ENCODE measurements at regions not wholly inside any gene's neighbourhood (a gene's known extent, or its start where the extent isn't known, plus 50 kb on each side); places are given as distances from the start of the nearest gene placed in this dataset.

- no peaks in the 10 kb centered on the region for H3K27me3 ChIP-seq (ENCODE audit: insufficient read depth, low read depth)
- no peaks in the 10 kb centered on the region for H3K4me1 ChIP-seq (replicated peaks; ENCODE audit: insufficient read depth)
- no peak overlapping the region for H3K4me3 ChIP-seq
- no peak for DNase-seq
- H3K4me2 ChIP-seq = no peak overlapping the region
- no peak overlapping the region for H2AFZ ChIP-seq
- H3K9me2 ChIP-seq (ENCODE audit: insufficient read depth) = no peaks in the 10 kb centered on the region; the same call in 1 of the 2 replicates
- no peaks in the 10 kb centered on the region for H3K79me2 ChIP-seq (ENCODE audit: low read depth)
- H3K9me3 ChIP-seq (ENCODE audit: insufficient read depth, low read depth) = no peaks in the 10 kb centered on the region
- H3K36me3 ChIP-seq (ENCODE audit: low read depth) = no peaks in the 10 kb centered on the region
- H4K20me1 ChIP-seq (ENCODE audit: insufficient read depth) = no peaks in the 10 kb centered on the region
- TF ChIP-seq EZH2 (IDR thresholded peaks at IDR 0.05; ENCODE audit: low read depth) (no peak), CTCF (conservative IDR thresholded peaks at IDR 0.05) (peak; percentile 41; the same call in 1 of the 2 replicates)
- POLR2A ChIA-PET (ENCODE audit: unreplicated experiment) = no interaction called here
- no TSS peak for BruUV-seq (replicated peaks)
- CTCF ChIA-PET = no interaction called here
- no peak overlapping the region for H3K27ac ChIP-seq
- no peaks in the 10 kb centered on the region for H3F3A ChIP-seq (ENCODE audit: insufficient read depth, low read depth)
- intact Hi-C loops (cut with micrococcal nuclease; ENCODE audit: unreplicated experiment) = no loop called here
These were observed 554.2 kb downstream of the JRKL start for GRCh38 chr11:96943970-96944369.

- Histone ChIP-seq H3K79me2 (ENCODE audit: low read depth) (no peaks in the 10 kb centered on the region), H3K4me3 (no peak overlapping the region), H3K4me2 (no peak overlapping the region), H4K20me1 (ENCODE audit: insufficient read depth) (no peaks in the 10 kb centered on the region), H2AFZ (no peak overlapping the region), H3F3A (ENCODE audit: insufficient read depth, low read depth) (no peaks in the 10 kb centered on the region), H3K27ac (no peak overlapping the region), H3K36me3 (ENCODE audit: low read depth) (no peaks in the 10 kb centered on the region), H3K9me3 (ENCODE audit: insufficient read depth, low read depth) (no peaks in the 10 kb centered on the region), H3K27me3 (ENCODE audit: insufficient read depth, low read depth) (no peaks in the 10 kb centered on the region), H3K9me2 (ENCODE audit: insufficient read depth) (no peaks in the 10 kb centered on the region; the same call in none of the 2 replicates), H3K4me1 (replicated peaks; ENCODE audit: insufficient read depth) (no peaks in the 10 kb centered on the region)
- CTCF ChIA-PET = no interaction called here
- POLR2A ChIA-PET (ENCODE audit: unreplicated experiment) = no interaction called here
- no TSS peak for BruUV-seq (replicated peaks)
- DNase-seq = no peak
- TF ChIP-seq EZH2 (IDR thresholded peaks at IDR 0.05; ENCODE audit: low read depth) = no peak
- TF ChIP-seq CTCF (conservative IDR thresholded peaks at IDR 0.05) = no peak
- intact Hi-C loops (cut with micrococcal nuclease; ENCODE audit: unreplicated experiment) = no loop called here
These were observed 558.3 kb downstream of the JRKL start for GRCh38 chr11:96948066-96948465.

GRCh38 chr11:96949464-96949863 lies 559.7 kb downstream of the JRKL start:
- ChIA-PET POLR2A (ENCODE audit: unreplicated experiment) (no interaction called here), CTCF (no interaction called here)
- Histone ChIP-seq H3K27ac (no peak overlapping the region), H3K9me3 (ENCODE audit: insufficient read depth, low read depth) (no peaks in the 10 kb centered on the region), H3K4me2 (no peak overlapping the region), H3K27me3 (ENCODE audit: insufficient read depth, low read depth) (no peaks in the 10 kb centered on the region), H3K4me1 (replicated peaks; ENCODE audit: insufficient read depth) (no peaks in the 10 kb centered on the region), H3K4me3 (no peak overlapping the region), H3K79me2 (ENCODE audit: low read depth) (no peaks in the 10 kb centered on the region), H2AFZ (no peak overlapping the region), H3F3A (ENCODE audit: insufficient read depth, low read depth) (no peaks in the 10 kb centered on the region), H3K36me3 (ENCODE audit: low read depth) (no peaks in the 10 kb centered on the region), H4K20me1 (ENCODE audit: insufficient read depth) (no peaks in the 10 kb centered on the region), H3K9me2 (ENCODE audit: insufficient read depth) (no peaks in the 10 kb centered on the region; the same call in none of the 2 replicates)
- intact Hi-C loops (cut with micrococcal nuclease; ENCODE audit: unreplicated experiment) = no loop called here
- DNase-seq = no peak
- BruUV-seq (replicated peaks) = no TSS peak
- TF ChIP-seq EZH2 (IDR thresholded peaks at IDR 0.05; ENCODE audit: low read depth) (no peak), CTCF (conservative IDR thresholded peaks at IDR 0.05) (no peak)

All from PC-9 (cell line).